Heart left ventricle (tissue), 16 donors: ENCODE measurements at regions not wholly inside any gene's neighbourhood (a gene's known extent, or its start where the extent isn't known, plus 50 kb on each side); places are given as distances from the start of the nearest gene placed in this dataset.

Source experiments
- ATAC-seq, 4 donors: fragments of 200-7000 bp; cut with Tn5 transposase; one replicate each; pipeline ENCODE4 v1.9.1; 2020 to 2022; ENCODE audit warnings: moderate library complexity in 4 of 4, mild to moderate bottlenecking in 3 of 4, moderate number of reproducible peaks in 1 of 4
- DNase-seq, 5 donors: peaks; one replicate each; pipeline ENCODE4 v3.0.0-alpha.2; 2020
- H3K27ac ChIP-seq, 12 donors: fragments of 200-600 bp; sonication (generic) in 4 of 12; one replicate each; pipeline versions ENCODE4 v1.5.0 to v1.8.0; 2016 to 2022; ENCODE audit warnings: mild to moderate bottlenecking in 2 of 12
- H3K27me3 ChIP-seq, 9 donors: fragments of 200-600 bp; sonication (generic) in 2 of 9; one replicate each; pipeline versions ENCODE4 v1.5.1 to v1.8.0; 2016 to 2022; ENCODE audit warnings: mild to moderate bottlenecking in 3 of 9
- H3K36me3 ChIP-seq, 9 donors: fragments of 200-600 bp; sonication (generic) in 2 of 9; one replicate each; pipeline versions ENCODE4 v1.5.0 to v1.8.0; 2018 to 2022; ENCODE audit warnings: mild to moderate bottlenecking in 2 of 9
- H3K4me1 ChIP-seq, 12 donors: fragments of 200-600 bp; sonication (generic) in 4 of 12; one replicate each; pipeline versions ENCODE4 v1.5.0 to v1.8.0; 2016 to 2022; ENCODE audit warnings: mild to moderate bottlenecking in 3 of 12
- H3K4me3 ChIP-seq, 12 donors: fragments of 200-600 bp; sonication (generic) in 4 of 12; one replicate each; pipeline versions ENCODE4 v1.5.0 to v1.8.0; 2017 to 2022; ENCODE audit warnings: mild to moderate bottlenecking in 9 of 12, moderate library complexity in 4 of 12
- H3K9me3 ChIP-seq, 12 donors: fragments of 200-600 bp; sonication (generic) in 4 of 12; one replicate each; pipeline versions ENCODE4 v1.5.0 to v1.8.0; 2016 to 2022; ENCODE audit warnings: mild to moderate bottlenecking in 1 of 12
- POLR2A ChIP-seq, 2 donors: fragments of 450-650 bp; IDR thresholded peaks; one replicate each; pipeline ENCODE4 v1.6.1; 2017; ENCODE audit warnings: antibody characterized with exemption in 2 of 2, mild to moderate bottlenecking in 2 of 2, moderate library complexity in 2 of 2
- WGBS, 4 donors: extraction: QIAGEN DNeasy Blood & Tissue Kit in 2 of 4; methylation state at CpG; one replicate each; pipeline versions ENCODE4 v1.1.5 to v1.1.7; 2013 to 2018; 5-methylcytosine and 5-hydroxymethylcytosine counted together
- intact Hi-C, 10 donors: fragments of 100-400 bp; cut with DNase I; formaldehyde crosslinking; loops; one replicate each; pipeline versions ENCODE4 v1.11.1 to v1.14.2; 2022
- TF ChIP-seq, protein P1 (sequence below), 12 donors: fragments of 200-600 bp; sonication (generic) in 4 of 12; IDR thresholded peaks; one replicate each; pipeline versions ENCODE4 v1.5.0 to v1.8.0; 2018 to 2022; ENCODE audit warnings: antibody characterized with exemption in 12 of 12, mild to moderate bottlenecking in 5 of 12
- donor health status: ischemic (EF 13 %, LVEDD 7.1; RV severe dilation, severe dysfunction).
- donor health status: healthy with polysubstance abuse.
- donor health status: DM: no; HTN: yes; CAD: no.
- donor health status: DM: no; HTN: no; CAD: no.
- donor health status: ischemic (EF 25% LVEDD 6.9; RV normal size, moderate dysfunction).
- donor health status: ischemic (EF 25% LVEDD 5.7; RV mildly dilated, moderate dysfunction).
- donor health status: healthy.
- donor health status: DM: yes; HTN: yes; CAD: no.
- donor health status: ischemic (EF 35%, LVEDD 5.7; RV mildly dilated, moderate dysfunction).
- donor health status: nonischemic (EF 11% LVEDD 7.7; RV severe dilation, severe dysfunction).
- donor health status: DM: yes; HTN: yes; CAD: no.
- donor health status: PGD.
- donor health status: ischemic (EF 29% LVEDD 5.4; RV normal size, mild dysfunction).
- donor health status: nonischemic (EF 23%, LVEDD 6.1; RV moderate dilation, normal function).

- no peak for DNase-seq
- intact Hi-C loops = loop anchor here in 1 of 10 donors (10.0 kb wide), 1 partner anchor 57 kb away; no protein-coding TSS in a partner anchor
- Histone ChIP-seq H3K27me3 (no peaks in the 10 kb centered on the region), H3K36me3 (peaks cover 0 to 6% (median 0%) of the 10 kb centered on the region in 9 donors), H3K4me1 (peaks cover 0 to 3% (median 0%) of the 10 kb centered on the region in 12 donors), H3K27ac (peak overlapping the region in 1 of 12 donors; percentile 55), H3K9me3 (no peaks in the 10 kb centered on the region), H3K4me3 (no peak overlapping the region)
- 73 to 84% (median 76%) methylated on average over 4 of the region's 4 CpGs for WGBS, 4 donors
- TF ChIP-seq, protein P1, sequence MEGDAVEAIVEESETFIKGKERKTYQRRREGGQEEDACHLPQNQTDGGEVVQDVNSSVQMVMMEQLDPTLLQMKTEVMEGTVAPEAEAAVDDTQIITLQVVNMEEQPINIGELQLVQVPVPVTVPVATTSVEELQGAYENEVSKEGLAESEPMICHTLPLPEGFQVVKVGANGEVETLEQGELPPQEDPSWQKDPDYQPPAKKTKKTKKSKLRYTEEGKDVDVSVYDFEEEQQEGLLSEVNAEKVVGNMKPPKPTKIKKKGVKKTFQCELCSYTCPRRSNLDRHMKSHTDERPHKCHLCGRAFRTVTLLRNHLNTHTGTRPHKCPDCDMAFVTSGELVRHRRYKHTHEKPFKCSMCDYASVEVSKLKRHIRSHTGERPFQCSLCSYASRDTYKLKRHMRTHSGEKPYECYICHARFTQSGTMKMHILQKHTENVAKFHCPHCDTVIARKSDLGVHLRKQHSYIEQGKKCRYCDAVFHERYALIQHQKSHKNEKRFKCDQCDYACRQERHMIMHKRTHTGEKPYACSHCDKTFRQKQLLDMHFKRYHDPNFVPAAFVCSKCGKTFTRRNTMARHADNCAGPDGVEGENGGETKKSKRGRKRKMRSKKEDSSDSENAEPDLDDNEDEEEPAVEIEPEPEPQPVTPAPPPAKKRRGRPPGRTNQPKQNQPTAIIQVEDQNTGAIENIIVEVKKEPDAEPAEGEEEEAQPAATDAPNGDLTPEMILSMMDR (IDR thresholded peaks at IDR 0.05) = no peak
- TF ChIP-seq POLR2A (IDR thresholded peaks at IDR 0.05) = no peak
- no peak for ATAC-seq
These were observed 68.4 kb upstream of the NR2F2 start for GRCh38 chr15:96262097-96262496.

GRCh38 chr15:96262549-96263489 lies 67.7 kb upstream of the NR2F2 start:
- H3K27ac ChIP-seq = peak overlapping the region in 1 of 12 donors; percentile 55
- H3K27me3 ChIP-seq = no peaks in the 10 kb centered on the region
- peaks cover 0 to 3% (median 0%) of the 10 kb centered on the region in 12 donors for H3K4me1 ChIP-seq
- DNase-seq (no peak), ATAC-seq (no peak)
- H3K36me3 ChIP-seq = peaks cover 0 to 10% (median 0%) of the 10 kb centered on the region in 9 donors
- TF ChIP-seq, protein P1 (IDR thresholded peaks at IDR 0.05) = no peak
- TF ChIP-seq POLR2A (IDR thresholded peaks at IDR 0.05) = no peak
- H3K9me3 ChIP-seq = no peaks in the 10 kb centered on the region
- intact Hi-C loops = loop anchor here in 1 of 10 donors (10.0 kb wide), 1 partner anchor 58 kb away; no protein-coding TSS in a partner anchor
- no peak overlapping the region for H3K4me3 ChIP-seq
- WGBS, 4 donors = 92 to 95% (median 94%) methylated on average over 10 of the region's 10 CpGs

GRCh38 chr15:96264351-96264798 lies 66.1 kb upstream of the NR2F2 start:
- 88 to 100% (median 90%) methylated on average over 1 of the region's 1 CpG for WGBS, 4 donors

More at GRCh38 chr15:96264351-96264798, 66.1 kb upstream of the NR2F2 start:
- H3K27ac ChIP-seq = no peak overlapping the region
- H3K9me3 ChIP-seq = no peaks in the 10 kb centered on the region
- no peak overlapping the region for H3K4me3 ChIP-seq
- H3K4me1 ChIP-seq = peaks cover 0 to 3% (median 0%) of the 10 kb centered on the region in 12 donors
- ATAC-seq (no peak), DNase-seq (no peak)
- peaks cover 0 to 17% (median 0%) of the 10 kb centered on the region in 9 donors for H3K36me3 ChIP-seq
- TF ChIP-seq, protein P1 (IDR thresholded peaks at IDR 0.05) = no peak
- no peak for TF ChIP-seq POLR2A (IDR thresholded peaks at IDR 0.05)
- H3K27me3 ChIP-seq = no peaks in the 10 kb centered on the region
- intact Hi-C loops = loop anchor here in 1 of 10 donors (10.0 kb wide), 1 partner anchor 60 kb away; no protein-coding TSS in a partner anchor
